Vagina (tissue), 2 donors: ENCODE measurements at regions not wholly inside any gene's neighbourhood (a gene's known extent, or its start where the extent isn't known, plus 50 kb on each side); places are given as distances from the start of the nearest gene placed in this dataset.

Experiments
- DNase-seq, 2 donors: peaks; one replicate each; pipeline ENCODE4 v3.0.0-alpha.2; 2017; ENCODE audit errors: extremely low spot score in 2 of 2
- H3K27ac ChIP-seq: fragments of 200-600 bp; sonication (generic); one replicate; pipeline ENCODE4 v1.5.1; 2019
- H3K27me3 ChIP-seq: fragments of 200-600 bp; sonication (generic); one replicate; pipeline ENCODE4 v1.5.1; 2019
- H3K36me3 ChIP-seq, 2 donors: fragments of 200-600 bp; sonication (generic); one replicate each; pipeline ENCODE4 v1.5.1; 2017 to 2019
- H3K4me1 ChIP-seq: fragments of 200-600 bp; sonication (generic); one replicate; pipeline ENCODE4 v1.5.1; 2019
- H3K4me3 ChIP-seq, 2 donors: fragments of 200-600 bp; sonication (generic); 1 replicate in 1 of 2; 2 replicates in 1 of 2; pipeline ENCODE4 v1.5.1; 2016 to 2019
- H3K9me3 ChIP-seq: fragments of 200-600 bp; sonication (generic); one replicate; pipeline ENCODE4 v1.5.1; 2019
- CTCF ChIP-seq, 3 experiments: fragments of 450-650 bp in 2 of 3; fragments of 200-600 bp in 1 of 3; sonication (generic) in 1 of 3; IDR thresholded peaks; one replicate each; pipeline ENCODE4 v1.5.1; 2017 to 2019; ENCODE audit warnings: antibody characterized with exemption in 3 of 3, mild to moderate bottlenecking in 2 of 3, moderate library complexity in 2 of 3
- POLR2A ChIP-seq, 2 donors: fragments of 450-650 bp; IDR thresholded peaks; one replicate each; pipeline ENCODE4 v1.6.1; 2017; ENCODE audit warnings: antibody characterized with exemption in 2 of 2, mild to moderate bottlenecking in 2 of 2, moderate library complexity in 2 of 2
- POLR2AphosphoS5 ChIP-seq, 2 donors: sonication (generic); formaldehyde crosslinking; IDR thresholded peaks; one replicate each; pipeline ENCODE4 v1.9.0; 2017; ENCODE audit warnings: antibody characterized with exemption in 2 of 2, mild to moderate bottlenecking in 2 of 2, low read depth in 1 of 2; ENCODE audit not compliant: insufficient read depth in 1 of 2
- intact Hi-C: fragments of 100-400 bp; cut with DNase I; formaldehyde crosslinking; loops from one replicate; pipeline ENCODE4 v1.15.1; 2023

GRCh38 chr3:64398006-64398405, 172.7 kb upstream of the PRICKLE2 start:
- Histone ChIP-seq H3K9me3 (no peaks in the 10 kb centered on the region), H3K36me3 (no peaks in the 10 kb centered on the region), H3K4me1 (peaks cover 10% of the 10 kb centered on the region), H3K27me3 (no peaks in the 10 kb centered on the region), H3K27ac (peak overlapping the region; percentile 51), H3K4me3 (no peak overlapping the region)
- no peak for TF ChIP-seq POLR2A (IDR thresholded peaks at IDR 0.05)
- no peak for TF ChIP-seq CTCF (IDR thresholded peaks at IDR 0.05)
- TF ChIP-seq POLR2AphosphoS5 (IDR thresholded peaks at IDR 0.05; ENCODE audit: insufficient read depth in 1 of 2, low read depth in 1 of 2): no peak
- DNase-seq: no peak
- intact Hi-C loops: loop anchor here (5.0 kb wide), 1 partner anchor 361 kb away; no protein-coding TSS in a partner anchor

GRCh38 chr3:64397573-64397972, 172.3 kb upstream of the PRICKLE2 start:
- H3K4me1 ChIP-seq: peaks cover 10% of the 10 kb centered on the region
- no peaks in the 10 kb centered on the region for H3K27me3 ChIP-seq
- TF ChIP-seq CTCF (IDR thresholded peaks at IDR 0.05) (no peak), POLR2AphosphoS5 (IDR thresholded peaks at IDR 0.05; ENCODE audit: insufficient read depth in 1 of 2, low read depth in 1 of 2) (no peak), POLR2A (IDR thresholded peaks at IDR 0.05) (no peak)
- H3K36me3 ChIP-seq: no peaks in the 10 kb centered on the region
- intact Hi-C loops: loop anchor here (5.0 kb wide), 1 partner anchor 360 kb away; no protein-coding TSS in a partner anchor
- peak overlapping the region; percentile 51 for H3K27ac ChIP-seq
- H3K9me3 ChIP-seq: no peaks in the 10 kb centered on the region
- H3K4me3 ChIP-seq: no peak overlapping the region
- no peak for DNase-seq

- Histone ChIP-seq H3K4me1 (peaks cover 10% of the 10 kb centered on the region), H3K9me3 (no peaks in the 10 kb centered on the region), H3K27ac (no peak overlapping the region), H3K36me3 (no peaks in the 10 kb centered on the region), H3K27me3 (no peaks in the 10 kb centered on the region), H3K4me3 (no peak overlapping the region)
- no peak for DNase-seq
- intact Hi-C loops: loop anchor here (5.0 kb wide), 1 partner anchor 358 kb away; no protein-coding TSS in a partner anchor
- no peak for TF ChIP-seq CTCF (IDR thresholded peaks at IDR 0.05)
- TF ChIP-seq POLR2AphosphoS5 (IDR thresholded peaks at IDR 0.05; ENCODE audit: insufficient read depth in 1 of 2, low read depth in 1 of 2): no peak
- TF ChIP-seq POLR2A (IDR thresholded peaks at IDR 0.05): no peak
Observed at GRCh38 chr3:64395490-64395889, 170.2 kb upstream of the PRICKLE2 start.

- no peak for DNase-seq
- no peaks in the 10 kb centered on the region for H3K9me3 ChIP-seq
- H3K36me3 ChIP-seq: no peaks in the 10 kb centered on the region
- no peaks in the 10 kb centered on the region for H3K27me3 ChIP-seq
- H3K4me3 ChIP-seq: no peak overlapping the region
- peaks cover 8% of the 10 kb centered on the region for H3K4me1 ChIP-seq
- TF ChIP-seq POLR2AphosphoS5 (IDR thresholded peaks at IDR 0.05; ENCODE audit: insufficient read depth in 1 of 2, low read depth in 1 of 2) (no peak), CTCF (IDR thresholded peaks at IDR 0.05) (no peak), POLR2A (IDR thresholded peaks at IDR 0.05) (no peak)
- H3K27ac ChIP-seq: no peak overlapping the region
- intact Hi-C loops: no loop called here
Observed at GRCh38 chr3:64393193-64393592, 167.9 kb upstream of the PRICKLE2 start.

GRCh38 chr3:64392001-64392400, 166.7 kb upstream of the PRICKLE2 start:
- Histone ChIP-seq H3K9me3 (no peaks in the 10 kb centered on the region), H3K4me1 (no peaks in the 10 kb centered on the region), H3K27ac (no peak overlapping the region), H3K27me3 (no peaks in the 10 kb centered on the region), H3K4me3 (no peak overlapping the region), H3K36me3 (no peaks in the 10 kb centered on the region)
- TF ChIP-seq POLR2AphosphoS5 (IDR thresholded peaks at IDR 0.05; ENCODE audit: insufficient read depth in 1 of 2, low read depth in 1 of 2) (no peak), CTCF (IDR thresholded peaks at IDR 0.05) (no peak), POLR2A (IDR thresholded peaks at IDR 0.05) (no peak)
- no peak for DNase-seq
- intact Hi-C loops: no loop called here
